C4-2B (cell line): ENCODE measurements at regions not wholly inside any gene's neighbourhood (a gene's known extent, or its start where the extent isn't known, plus 50 kb on each side); places are given as distances from the start of the nearest gene placed in this dataset.

Experiments used
- CTCF ChIP-seq: fragments of 450-650 bp; conservative IDR thresholded peaks from 2 replicates; pipeline ENCODE4 v1.5.1; 2017; ENCODE audit warnings: mild to moderate bottlenecking
- ZFX ChIP-seq: fragments of 450-650 bp; IDR thresholded peaks from 2 replicates; pipeline ENCODE4 v1.6.1; 2017

DNA sequence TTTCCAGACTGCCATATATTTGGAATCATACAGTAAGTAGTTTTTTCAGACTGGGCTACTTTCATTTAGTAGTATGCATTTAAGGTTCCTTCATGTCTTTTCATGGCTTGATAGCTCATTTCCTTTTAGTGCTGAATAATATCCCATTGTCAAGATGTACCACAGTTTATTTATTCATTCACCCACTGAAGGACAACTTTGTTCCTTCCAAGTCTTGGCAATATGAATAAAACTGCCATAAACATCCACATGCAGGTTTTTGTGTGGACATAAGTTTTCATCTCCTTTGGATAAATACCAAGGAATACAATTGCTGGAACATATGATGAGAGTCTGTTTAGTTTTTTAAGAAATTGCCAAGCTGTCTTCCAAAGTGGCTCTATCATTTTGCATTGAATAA, 366.4 kb upstream of the NFIA start:
- TF ChIP-seq CTCF (no peak), ZFX (no peak)
